GM12878 (cell line): ENCODE measurements at regions not wholly inside any gene's neighbourhood (a gene's known extent, or its start where the extent isn't known, plus 50 kb on each side); places are given as distances from the start of the nearest gene placed in this dataset.

ENCODE experiments used
- ATAC-seq: fragments of 200-7000 bp; cut with Tn5 transposase; 3 replicates; pipeline ENCODE4 v1.9.1; 2020; ENCODE audit warnings: mild to moderate bottlenecking, moderate library complexity
- BruUV-seq: library from RNA; stranded (reverse); fragments of 400-500 nt; replicated peaks from 2 replicates; lab custom pipeline; 2021; lab: Mats Ljungman, UMichigan
- CTCF ChIA-PET: fragments of 300-600 bp; sonication (Branson Sonifier 250); formaldehyde crosslinking; extraction: SDS; loops from one replicate; lab custom pipeline; 2021; ENCODE audit warnings: inconsistent platforms; lab: Yijun Ruan, JAX
- POLR2A ChIA-PET: fragments of 350-600 bp; formaldehyde crosslinking; extraction: SDS; loops from one replicate; lab custom pipeline; 2021; ENCODE audit warnings: inconsistent platforms; lab: Charles Lee
- RAD21 ChIA-PET: fragments of 300-600 bp; sonication (Branson Sonifier 250); formaldehyde crosslinking; loops from one replicate; lab custom pipeline; 2023; ENCODE audit warnings: antibody characterized with exemption; ENCODE audit not compliant: unreplicated experiment; lab: Charles Lee
- SMC1A ChIA-PET: fragments of 300-600 bp; sonication (Branson Sonifier 250); formaldehyde crosslinking; loops from one replicate; lab custom pipeline; 2023; ENCODE audit not compliant: unreplicated experiment, uncharacterized antibody; lab: Charles Lee
- DNase-seq: peaks from one replicate; pipeline ENCODE4 v3.0.0-alpha.2; 2011; ENCODE audit warnings: low read depth, low spot score
- FAIRE-seq: peaks from 3 replicates; lab custom pipeline; 2011; peaks lifted over from hg19 to GRCh38; lab: Jason Lieb, UNC
- H2AFZ ChIP-seq: 2 replicates; pipeline ENCODE4 v1.6.0; 2011; ENCODE audit warnings: low read depth, low read length, control low read depth; ENCODE audit not compliant: control insufficient read depth
- H3K27ac ChIP-seq: 2 replicates; pipeline ENCODE4 v1.5.1; 2011; ENCODE audit warnings: control low read depth; ENCODE audit not compliant: control insufficient read depth, insufficient read depth
- H3K27me3 ChIP-seq, 2 experiments: replicated peaks in 1 of 2; 2 replicates each; pipeline versions ENCODE4 v1.6.0 to v1.6.1; 2011; ENCODE audit warnings: low read length in 1 of 2; ENCODE audit not compliant: control insufficient read depth in 2 of 2, insufficient read depth in 2 of 2
- H3K36me3 ChIP-seq, 2 experiments: 2 replicates each; pipeline ENCODE4 v1.5.1; 2011; ENCODE audit warnings: low read length in 1 of 2; ENCODE audit not compliant: control insufficient read depth in 2 of 2, insufficient read depth in 2 of 2
- H3K4me1 ChIP-seq: 2 replicates; pipeline ENCODE4 v1.6.1; 2011; ENCODE audit warnings: mild to moderate bottlenecking, low read length, moderate library complexity, mixed read lengths; ENCODE audit not compliant: control insufficient read depth, insufficient read depth
- H3K4me2 ChIP-seq: 2 replicates; pipeline ENCODE4 v1.6.0; 2011; ENCODE audit warnings: control low read depth; ENCODE audit not compliant: control insufficient read depth, insufficient read depth
- H3K4me3 ChIP-seq: fragments of 200-600 bp; sonication (generic); 2 replicates; pipeline ENCODE4 v1.5.1; 2016
- H3K79me2 ChIP-seq: 2 replicates; pipeline ENCODE4 v1.6.0; 2011; ENCODE audit warnings: low read length; ENCODE audit not compliant: control insufficient read depth, insufficient read depth
- H3K9ac ChIP-seq: 2 replicates; pipeline ENCODE4 v1.8.0; 2011; ENCODE audit warnings: low read length, control low read depth, mixed read lengths; ENCODE audit not compliant: control insufficient read depth, insufficient read depth
- H3K9me3 ChIP-seq: replicated peaks from 3 replicates; pipeline ENCODE4 v1.5.1; 2011; ENCODE audit warnings: mild to moderate bottlenecking, low read length; ENCODE audit not compliant: control insufficient read depth, insufficient read depth
- H4K20me1 ChIP-seq: 2 replicates; pipeline ENCODE4 v1.6.0; 2011; ENCODE audit not compliant: control insufficient read depth, insufficient read depth
- E2F8 ChIP-seq: fragments of 450-650 bp; IDR thresholded peaks from 2 replicates; pipeline ENCODE4 v1.6.1; 2018; ENCODE audit warnings: mild to moderate bottlenecking, low read depth, moderate library complexity; ENCODE audit not compliant: partially characterized antibody
- HSF1 ChIP-seq: fragments of 150-350 bp; IDR thresholded peaks from 2 replicates; pipeline ENCODE4 v1.6.1; 2014; ENCODE audit warnings: mild to moderate bottlenecking, low read depth, low read length
- PML ChIP-seq: IDR thresholded peaks from 2 replicates; pipeline ENCODE4 v1.6.1; 2012; ENCODE audit warnings: low read length, inconsistent platforms
- POLR2AphosphoS2 ChIP-seq: IDR thresholded peaks from 2 replicates; pipeline ENCODE4 v1.6.1; 2011; ENCODE audit warnings: low read depth, mild to moderate bottlenecking, low read length, improper control_type of control experiment, moderate library complexity
- RFX5 ChIP-seq: IDR thresholded peaks from 2 replicates; pipeline ENCODE4 v1.6.1; 2011; ENCODE audit warnings: low read depth, low read length, improper control_type of control experiment
- SMC3 ChIP-seq: IDR thresholded peaks from 2 replicates; pipeline ENCODE4 v1.6.1; 2011; ENCODE audit warnings: low read length, improper control_type of control experiment, borderline replicate concordance
- SREBF2 ChIP-seq: IDR thresholded peaks from 2 replicates; pipeline ENCODE4 v1.6.1; 2012; ENCODE audit warnings: mild to moderate bottlenecking, low read length
- TBL1XR1 ChIP-seq: IDR thresholded peaks from 2 replicates; pipeline ENCODE4 v1.6.1; 2012; ENCODE audit warnings: low read depth, low read length, improper control_type of control experiment
- ZNF622 ChIP-seq: fragments of 450-650 bp; IDR thresholded peaks from 2 replicates; pipeline ENCODE4 v1.6.1; 2017; ENCODE audit warnings: mild to moderate bottlenecking, inconsistent platforms
- WGBS: methylation state at CpG from one replicate; pipeline ENCODE4 v1.1.6; 2016; ENCODE audit warnings: low lambda C conversion rate; ENCODE audit not compliant: insufficient replicate concordance, insufficient coverage; ENCODE audit errors: missing lambda C conversion rate; 5-methylcytosine and 5-hydroxymethylcytosine counted together
- in situ Hi-C: fragments of 300-500 bp; cut with MboI; formaldehyde crosslinking; loops from 9 replicates; pipeline ENCODE4 v1.14.3; 2018; ENCODE audit warnings: mixed read lengths
- intact Hi-C: fragments of 100-400 bp; cut with micrococcal nuclease; formaldehyde crosslinking; loops from one replicate; pipeline ENCODE4 v1.14.2; 2022; ENCODE audit not compliant: unreplicated experiment

- 0% methylated on average over 2 of the region's 2 CpGs for WGBS
- no peaks in the 10 kb centered on the region for H3K79me2 ChIP-seq
- no peak overlapping the region for H3K9ac ChIP-seq
- no peaks in the 10 kb centered on the region for H3K9me3 ChIP-seq
- ChIA-PET POLR2A (no interaction called here), RAD21 (no interaction called here), CTCF (no interaction called here), SMC1A (no interaction called here)
- ATAC-seq (no peak), FAIRE-seq (no peak), DNase-seq (no peak)
- no peaks in the 10 kb centered on the region for H3K36me3 ChIP-seq
- intact Hi-C loops, result no loop called here
- no peak overlapping the region for H3K4me2 ChIP-seq
- H3K4me3 ChIP-seq, result no peak overlapping the region
- H4K20me1 ChIP-seq, result no peaks in the 10 kb centered on the region
- TF ChIP-seq RFX5 (no peak), POLR2AphosphoS2 (no peak), SREBF2 (no peak), PML (no peak), TBL1XR1 (no peak), HSF1 (no peak), E2F8 (no peak), SMC3 (no peak), ZNF622 (no peak)
- no peak overlapping the region for H3K27ac ChIP-seq
- H3K27me3 ChIP-seq, result no peaks in the 10 kb centered on the region
- H3K4me1 ChIP-seq, result no peaks in the 10 kb centered on the region
- no TSS peak for BruUV-seq
- no peak overlapping the region for H2AFZ ChIP-seq
- in situ Hi-C loops, result no loop called here
Measured at GRCh38 chr18:67428805-67429204, 87.7 kb downstream of the DSEL start.
